HG03025 (cell line): ENCODE measurements at regions not wholly inside any gene's neighbourhood (a gene's known extent, or its start where the extent isn't known, plus 50 kb on each side); places are given as distances from the start of the nearest gene placed in this dataset.

Source experiments
- ATAC-seq: cut with Tn5 transposase; IDR thresholded peaks from one replicate; pipeline ENCODE4 v1.9.1; 2021; ENCODE audit warnings: mild to moderate bottlenecking, moderate library complexity; ENCODE audit not compliant: unreplicated experiment, low FRiP score

DNA sequence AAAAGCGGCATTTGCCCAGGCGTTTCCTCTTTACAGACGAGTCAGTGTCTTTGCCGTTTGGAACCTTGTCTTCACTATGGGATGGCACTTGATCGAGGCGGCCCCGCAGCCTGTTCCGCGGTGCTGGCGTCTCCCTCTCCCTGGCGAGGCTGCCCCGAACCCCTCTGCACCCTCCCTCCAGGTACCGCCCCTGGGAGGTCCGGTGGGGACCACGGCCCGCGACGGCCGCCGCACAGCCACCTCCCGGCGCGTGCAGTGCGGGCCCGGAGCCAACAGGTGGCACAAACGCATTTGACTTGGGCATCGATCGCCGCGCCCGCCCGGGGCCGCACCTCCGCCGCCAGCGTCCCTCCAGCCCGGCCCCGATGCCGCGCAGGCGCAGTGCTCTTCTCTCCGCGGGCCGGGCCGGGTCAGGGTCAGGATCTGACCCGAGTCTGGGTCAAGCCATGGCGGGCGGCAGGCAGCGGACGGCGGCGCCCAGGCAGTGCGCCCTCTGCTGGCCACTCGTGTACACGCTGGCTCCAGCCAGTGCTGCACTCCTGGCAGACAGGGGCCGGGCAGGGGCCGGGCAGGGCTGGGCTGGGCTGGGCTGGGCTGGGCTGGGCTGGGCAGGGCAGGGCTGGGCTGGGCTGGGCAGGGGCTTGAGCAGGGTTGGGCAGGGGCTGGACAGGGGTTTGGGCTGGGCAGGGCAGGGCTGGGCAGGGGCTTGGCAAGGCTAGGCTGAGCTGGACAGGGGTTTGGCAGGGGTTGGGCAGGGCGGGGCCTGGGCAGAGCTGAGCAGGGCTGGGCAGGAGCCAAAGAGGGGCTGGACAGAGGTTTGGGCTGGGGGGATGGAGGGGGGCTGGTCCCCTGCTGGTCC lies 155.8 kb upstream of the IRX4 start:
- ATAC-seq, result peak; percentile 91

GRCh38 chr5:2036885-2037284 lies 154.2 kb upstream of the IRX4 start:
- ATAC-seq, result no peak

- ATAC-seq, result no peak
Measured at GRCh38 chr5:2032432-2032831, 149.7 kb upstream of the IRX4 start.

GRCh38 chr5:2031581-2031980 lies 148.9 kb upstream of the IRX4 start:
- ATAC-seq, result no peak

DNA sequence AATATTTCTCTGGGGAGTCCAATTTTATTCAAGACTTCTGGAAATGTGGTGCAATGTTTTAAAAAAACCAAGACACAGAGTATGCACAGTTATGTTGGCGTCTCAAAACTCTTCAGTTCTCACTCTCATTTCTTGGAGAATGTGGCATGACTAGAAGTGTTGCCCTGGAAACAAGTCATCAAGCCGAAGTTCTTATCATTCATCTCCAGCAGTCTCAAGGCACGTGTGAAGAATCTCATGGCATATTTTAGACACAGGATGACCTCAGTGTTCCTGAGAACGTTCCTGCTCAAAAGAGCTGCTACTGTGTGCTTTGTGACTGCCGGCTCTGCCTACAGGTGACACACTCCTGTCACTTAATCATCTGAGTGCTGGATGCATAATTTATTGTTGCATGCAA lies 147.4 kb upstream of the IRX4 start:
- no peak for ATAC-seq

- ATAC-seq, result no peak
Measured at GRCh38 chr5:2029206-2029605, 146.5 kb upstream of the IRX4 start.

DNA sequence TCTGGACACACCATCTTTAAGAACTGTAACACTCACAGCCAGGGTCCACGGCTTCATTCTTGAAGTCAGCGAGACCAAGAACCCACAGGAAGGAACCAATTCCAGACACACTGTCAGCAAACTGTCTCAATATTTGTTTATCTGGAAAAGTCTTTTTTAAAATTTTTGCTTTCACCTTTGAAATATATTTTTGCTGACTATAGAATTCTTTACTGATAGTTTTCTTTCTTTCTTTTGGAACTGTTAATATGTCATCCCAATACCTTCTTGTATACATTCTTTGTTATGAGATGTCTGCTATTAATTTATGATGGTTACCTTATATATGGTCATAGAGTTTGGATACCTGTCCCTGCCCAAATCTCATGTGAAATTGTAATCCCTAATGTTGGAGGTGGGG lies 145.1 kb upstream of the IRX4 start:
- no peak for ATAC-seq

DNA sequence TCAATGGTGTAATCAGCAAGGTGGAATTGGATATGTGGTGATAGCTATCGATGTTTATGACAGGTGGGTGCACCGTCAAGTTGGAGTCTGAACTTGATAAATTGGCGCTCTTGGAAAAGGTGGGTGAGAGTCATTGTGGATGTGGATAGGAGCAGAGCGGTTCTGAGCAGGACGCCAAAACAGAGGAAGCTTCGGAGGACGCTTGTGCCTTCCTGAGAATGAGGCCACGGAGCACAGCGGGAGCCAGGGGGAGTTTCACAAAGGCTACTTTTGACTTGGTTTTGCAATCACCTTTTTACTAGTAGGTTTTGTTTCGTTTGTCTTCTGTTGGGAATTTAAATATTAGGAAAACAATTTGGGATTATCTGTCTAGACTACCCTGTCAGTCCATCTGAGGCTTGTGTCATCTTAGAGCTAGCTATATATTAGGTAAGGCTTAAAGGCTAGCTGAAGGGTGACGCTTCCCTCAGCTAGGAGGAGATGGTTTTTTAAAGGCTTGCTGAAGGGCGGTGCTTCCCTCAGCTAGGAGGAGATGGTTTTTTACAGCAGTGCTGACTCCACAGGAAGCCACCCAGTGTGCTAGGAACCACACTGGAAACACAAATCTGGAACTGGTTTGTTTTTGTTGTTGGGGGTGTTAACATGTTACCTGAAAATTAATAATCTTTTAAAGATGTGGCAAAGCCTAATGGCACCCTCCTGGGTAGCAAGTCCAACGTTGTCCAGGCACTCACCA lies 142.4 kb upstream of the IRX4 start:
- no peak for ATAC-seq

DNA sequence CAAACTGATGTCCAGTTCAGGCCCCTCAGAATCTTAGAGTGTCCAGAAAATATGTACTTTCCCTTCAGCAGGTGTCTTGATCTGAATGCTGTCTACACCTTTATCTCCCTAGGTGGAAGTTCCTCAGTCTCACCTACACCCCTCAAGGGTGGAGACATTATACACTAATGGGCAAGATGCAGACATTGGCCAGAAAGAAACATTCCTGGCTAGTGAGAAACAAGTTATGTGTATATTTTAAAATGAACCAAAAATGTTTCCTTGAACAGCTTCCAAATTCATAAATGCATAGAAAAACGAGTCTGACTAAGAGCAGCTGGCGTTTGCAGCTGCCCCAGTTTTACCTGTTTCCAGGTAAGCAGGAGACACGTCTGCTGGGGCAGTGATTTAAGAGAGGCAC lies 140.5 kb upstream of the IRX4 start:
- no peak for ATAC-seq

GRCh38 chr5:2022436-2022835 lies 139.7 kb upstream of the IRX4 start:
- ATAC-seq, result no peak

- no peak for ATAC-seq
Measured at GRCh38 chr5:2021484-2022176, 138.9 kb upstream of the IRX4 start.

- ATAC-seq, result no peak
Measured at GRCh38 chr5:2020730-2021129, 138.0 kb upstream of the IRX4 start.

DNA sequence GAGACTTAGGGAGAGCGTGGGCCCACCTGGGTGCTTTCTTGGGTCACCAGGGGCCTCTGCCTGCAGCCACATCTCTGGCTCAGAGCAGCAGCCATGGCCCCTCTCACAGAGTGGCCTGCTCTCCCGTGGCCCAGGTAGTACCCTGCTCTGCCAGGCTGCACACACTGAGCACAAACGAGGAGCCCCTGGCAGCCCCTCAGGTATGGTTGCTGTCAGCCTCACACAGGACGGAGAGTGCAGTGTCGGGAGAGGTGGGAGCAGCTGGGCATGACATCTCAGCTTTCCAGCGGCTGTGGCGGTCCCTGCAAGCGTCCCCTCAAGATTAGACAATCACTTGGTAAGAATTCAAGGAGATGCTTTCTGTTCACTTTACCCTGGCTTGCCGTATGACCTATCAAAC lies 137.0 kb upstream of the IRX4 start:
- ATAC-seq, result no peak

GRCh38 chr5:2018390-2018724 lies 135.6 kb upstream of the IRX4 start:
- no peak for ATAC-seq

GRCh38 chr5:2017540-2018389 lies 135.0 kb upstream of the IRX4 start:
- ATAC-seq, result no peak

GRCh38 chr5:2015961-2016360 lies 133.2 kb upstream of the IRX4 start:
- no peak for ATAC-seq

DNA sequence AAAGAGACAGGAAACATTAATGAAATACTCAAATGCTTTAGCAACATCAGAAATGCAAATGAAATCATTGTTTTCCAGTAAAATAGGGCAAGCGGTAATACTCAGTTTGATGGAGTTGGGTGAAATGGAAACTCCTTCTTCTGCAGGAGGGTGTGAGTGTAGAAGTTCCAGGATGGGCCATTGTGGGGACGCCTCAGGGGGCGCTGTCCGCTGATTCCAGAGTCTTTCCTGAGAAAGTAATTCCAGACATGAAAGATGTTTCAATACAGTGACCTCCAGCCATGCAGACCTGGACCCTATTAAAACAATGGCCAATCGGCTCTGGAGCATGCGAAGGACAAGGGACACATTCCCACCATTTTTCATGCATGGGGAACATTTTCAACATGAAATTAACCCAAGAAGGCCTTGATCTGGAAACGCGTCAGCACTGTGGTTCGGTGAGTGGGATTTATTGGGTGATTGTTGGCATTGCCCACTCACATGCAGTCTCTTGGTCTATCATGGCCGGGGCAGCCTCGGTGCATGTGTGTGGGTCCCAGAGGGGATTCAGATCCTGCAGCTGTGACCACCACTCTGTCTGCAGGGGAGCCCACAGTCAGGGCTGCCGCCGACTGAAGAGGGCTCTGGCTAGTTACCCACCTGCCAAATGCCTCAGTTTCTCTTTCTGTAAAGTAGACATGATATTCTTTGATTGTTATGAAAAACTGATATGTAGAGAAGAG lies 132.6 kb upstream of the IRX4 start:
- no peak for ATAC-seq

DNA sequence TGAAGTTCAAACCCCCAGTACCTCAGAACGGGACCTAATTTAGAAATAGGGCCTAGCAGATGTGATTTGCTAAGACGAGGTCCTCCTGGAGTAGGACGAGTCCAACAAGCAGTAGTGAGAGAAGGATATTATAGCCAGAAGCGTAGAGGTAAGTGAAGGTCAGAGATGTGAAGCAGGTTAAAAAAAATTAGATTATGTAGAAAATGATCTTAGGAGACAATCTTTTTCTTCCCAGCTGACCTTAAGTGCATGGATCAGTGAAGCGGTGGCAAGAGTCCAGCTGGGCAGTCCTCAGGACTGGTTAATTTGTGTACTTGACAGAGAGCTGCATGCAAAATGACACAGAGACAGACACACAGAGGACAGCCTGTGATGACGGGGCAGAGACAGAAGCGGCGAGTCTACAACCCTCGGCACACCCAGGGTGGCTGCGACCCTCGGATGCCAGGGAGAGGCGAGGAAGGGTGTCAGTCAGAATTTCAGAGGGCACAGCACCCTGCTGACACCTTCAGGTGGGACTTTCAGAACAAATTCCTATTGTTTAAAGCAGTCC lies 131.4 kb upstream of the IRX4 start:
- ATAC-seq, result no peak

GRCh38 chr5:2013301-2014057 lies 130.8 kb upstream of the IRX4 start:
- ATAC-seq, result no peak
